GM12878 (cell line): ENCODE measurements at regions not wholly inside any gene's neighbourhood (a gene's known extent, or its start where the extent isn't known, plus 50 kb on each side); places are given as distances from the start of the nearest gene placed in this dataset.
A peak's percentile ranks its signal among the peaks of the same experiment; 100 is the strongest.

Experiments used
- ATAC-seq: fragments of 200-7000 bp; cut with Tn5 transposase; 3 replicates; pipeline ENCODE4 v1.9.1; 2020; ENCODE audit warnings: mild to moderate bottlenecking, moderate library complexity
- BruUV-seq: library from RNA; stranded (reverse); fragments of 400-500 nt; replicated peaks from 2 replicates; lab custom pipeline; 2021; lab: Mats Ljungman, UMichigan
- CTCF ChIA-PET: fragments of 300-600 bp; sonication (Branson Sonifier 250); formaldehyde crosslinking; extraction: SDS; loops from one replicate; lab custom pipeline; 2021; ENCODE audit warnings: inconsistent platforms; lab: Yijun Ruan, JAX
- POLR2A ChIA-PET: fragments of 350-600 bp; formaldehyde crosslinking; extraction: SDS; loops from one replicate; lab custom pipeline; 2021; ENCODE audit warnings: inconsistent platforms; lab: Charles Lee
- RAD21 ChIA-PET: fragments of 300-600 bp; sonication (Branson Sonifier 250); formaldehyde crosslinking; loops from one replicate; lab custom pipeline; 2023; ENCODE audit warnings: antibody characterized with exemption; ENCODE audit not compliant: unreplicated experiment; lab: Charles Lee
- SMC1A ChIA-PET: fragments of 300-600 bp; sonication (Branson Sonifier 250); formaldehyde crosslinking; loops from one replicate; lab custom pipeline; 2023; ENCODE audit not compliant: unreplicated experiment, uncharacterized antibody; lab: Charles Lee
- DNase-seq: peaks from one replicate; pipeline ENCODE4 v3.0.0-alpha.2; 2011; ENCODE audit warnings: low read depth, low spot score
- FAIRE-seq: peaks from 3 replicates; lab custom pipeline; 2011; peaks lifted over from hg19 to GRCh38; lab: Jason Lieb, UNC
- H2AFZ ChIP-seq: 2 replicates; pipeline ENCODE4 v1.6.0; 2011; ENCODE audit warnings: low read depth, low read length, control low read depth; ENCODE audit not compliant: control insufficient read depth
- H3K27ac ChIP-seq: 2 replicates; pipeline ENCODE4 v1.5.1; 2011; ENCODE audit warnings: control low read depth; ENCODE audit not compliant: control insufficient read depth, insufficient read depth
- H3K27me3 ChIP-seq, 2 experiments: replicated peaks in 1 of 2; 2 replicates each; pipeline versions ENCODE4 v1.6.0 to v1.6.1; 2011; ENCODE audit warnings: low read length in 1 of 2; ENCODE audit not compliant: control insufficient read depth in 2 of 2, insufficient read depth in 2 of 2
- H3K36me3 ChIP-seq, 2 experiments: 2 replicates each; pipeline ENCODE4 v1.5.1; 2011; ENCODE audit warnings: low read length in 1 of 2; ENCODE audit not compliant: control insufficient read depth in 2 of 2, insufficient read depth in 2 of 2
- H3K4me1 ChIP-seq: 2 replicates; pipeline ENCODE4 v1.6.1; 2011; ENCODE audit warnings: mild to moderate bottlenecking, low read length, moderate library complexity, mixed read lengths; ENCODE audit not compliant: control insufficient read depth, insufficient read depth
- H3K4me2 ChIP-seq: 2 replicates; pipeline ENCODE4 v1.6.0; 2011; ENCODE audit warnings: control low read depth; ENCODE audit not compliant: control insufficient read depth, insufficient read depth
- H3K4me3 ChIP-seq: fragments of 200-600 bp; sonication (generic); 2 replicates; pipeline ENCODE4 v1.5.1; 2016
- H3K79me2 ChIP-seq: 2 replicates; pipeline ENCODE4 v1.6.0; 2011; ENCODE audit warnings: low read length; ENCODE audit not compliant: control insufficient read depth, insufficient read depth
- H3K9ac ChIP-seq: 2 replicates; pipeline ENCODE4 v1.8.0; 2011; ENCODE audit warnings: low read length, control low read depth, mixed read lengths; ENCODE audit not compliant: control insufficient read depth, insufficient read depth
- H3K9me3 ChIP-seq: replicated peaks from 3 replicates; pipeline ENCODE4 v1.5.1; 2011; ENCODE audit warnings: mild to moderate bottlenecking, low read length; ENCODE audit not compliant: control insufficient read depth, insufficient read depth
- H4K20me1 ChIP-seq: 2 replicates; pipeline ENCODE4 v1.6.0; 2011; ENCODE audit not compliant: control insufficient read depth, insufficient read depth
- CBX5 ChIP-seq: sonication (generic); IDR thresholded peaks from 2 replicates; pipeline ENCODE4 v1.6.1; 2016; ENCODE audit warnings: low read depth, moderate library complexity, mild to moderate bottlenecking, inconsistent platforms
- CREM ChIP-seq: IDR thresholded peaks from 2 replicates; pipeline ENCODE4 v1.6.1; 2014; ENCODE audit warnings: antibody characterized with exemption, low read depth
- HDGF ChIP-seq: fragments of 450-650 bp; IDR thresholded peaks from 2 replicates; pipeline ENCODE4 v1.6.1; 2016; ENCODE audit warnings: antibody characterized with exemption
- IKZF1 ChIP-seq: fragments of 450-650 bp; conservative IDR thresholded peaks from 2 replicates; pipeline ENCODE4 v1.6.1; 2017; ENCODE audit warnings: antibody characterized with exemption, mild to moderate bottlenecking
- SMAD5 ChIP-seq: IDR thresholded peaks from 2 replicates; pipeline ENCODE4 v1.6.1; 2016; ENCODE audit warnings: antibody characterized with exemption, low read depth
- SMC3 ChIP-seq: IDR thresholded peaks from 2 replicates; pipeline ENCODE4 v1.6.1; 2011; ENCODE audit warnings: low read length, improper control_type of control experiment, borderline replicate concordance
- SREBF2 ChIP-seq: IDR thresholded peaks from 2 replicates; pipeline ENCODE4 v1.6.1; 2012; ENCODE audit warnings: mild to moderate bottlenecking, low read length
- WGBS: methylation state at CpG from one replicate; pipeline ENCODE4 v1.1.6; 2016; ENCODE audit warnings: low lambda C conversion rate; ENCODE audit not compliant: insufficient replicate concordance, insufficient coverage; ENCODE audit errors: missing lambda C conversion rate; 5-methylcytosine and 5-hydroxymethylcytosine counted together
- in situ Hi-C: fragments of 300-500 bp; cut with MboI; formaldehyde crosslinking; loops from 9 replicates; pipeline ENCODE4 v1.14.3; 2018; ENCODE audit warnings: mixed read lengths
- intact Hi-C: fragments of 100-400 bp; cut with micrococcal nuclease; formaldehyde crosslinking; loops from one replicate; pipeline ENCODE4 v1.14.2; 2022; ENCODE audit not compliant: unreplicated experiment
- TF ChIP-seq, protein P1 (sequence below): fragments of 450-650 bp; IDR thresholded peaks from 2 replicates; pipeline ENCODE4 v1.6.1; 2017; ENCODE audit warnings: mild to moderate bottlenecking, moderate library complexity
- TF ChIP-seq, protein P2 (sequence below): IDR thresholded peaks from 2 replicates; pipeline ENCODE4 v1.6.1; 2012; ENCODE audit warnings: low read length, inconsistent platforms
- TF ChIP-seq, protein P3 (sequence below), 3 experiments: IDR thresholded peaks in 2 of 3; conservative IDR thresholded peaks in 1 of 3; 2 replicates each; pipeline ENCODE4 v1.5.1; 2011; ENCODE audit warnings: low read depth in 3 of 3, low read length in 3 of 3, mild to moderate bottlenecking in 3 of 3, control low read depth in 2 of 3, moderate library complexity in 2 of 3, inconsistent platforms in 1 of 3, mixed read lengths in 1 of 3; ENCODE audit not compliant: control insufficient read depth in 2 of 3, insufficient read depth in 1 of 3; ENCODE audit errors: extremely low read depth in 1 of 3
- TF ChIP-seq, protein P4 (sequence below): fragments of 450-650 bp; formaldehyde crosslinking; IDR thresholded peaks from 2 replicates; pipeline ENCODE4 v1.4.0; 2020; ENCODE audit warnings: mild to moderate bottlenecking, moderate library complexity

DNA sequence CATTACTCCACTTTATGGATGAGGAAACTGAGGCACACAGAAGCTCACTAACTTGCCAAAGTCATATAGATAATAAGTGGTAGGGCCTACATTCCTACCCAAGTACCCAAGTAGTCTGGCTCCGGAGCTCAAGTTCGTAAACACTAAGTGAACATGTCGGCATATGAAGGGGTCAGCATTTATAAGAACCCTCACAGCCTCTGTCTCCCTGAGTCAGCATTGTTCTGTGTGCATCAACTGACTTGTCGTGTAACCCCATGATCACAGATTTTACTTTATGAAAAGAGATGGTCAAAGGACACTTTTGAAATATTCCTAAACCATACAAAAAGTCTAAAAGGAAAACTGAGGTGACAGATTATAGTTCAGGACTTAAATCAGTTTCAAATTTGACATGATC lies 260.1 kb upstream of the CCDC54 start (continued):
- TF ChIP-seq SMAD5 (no peak), CBX5 (no peak), HDGF (no peak), IKZF1 (no peak)

DNA sequence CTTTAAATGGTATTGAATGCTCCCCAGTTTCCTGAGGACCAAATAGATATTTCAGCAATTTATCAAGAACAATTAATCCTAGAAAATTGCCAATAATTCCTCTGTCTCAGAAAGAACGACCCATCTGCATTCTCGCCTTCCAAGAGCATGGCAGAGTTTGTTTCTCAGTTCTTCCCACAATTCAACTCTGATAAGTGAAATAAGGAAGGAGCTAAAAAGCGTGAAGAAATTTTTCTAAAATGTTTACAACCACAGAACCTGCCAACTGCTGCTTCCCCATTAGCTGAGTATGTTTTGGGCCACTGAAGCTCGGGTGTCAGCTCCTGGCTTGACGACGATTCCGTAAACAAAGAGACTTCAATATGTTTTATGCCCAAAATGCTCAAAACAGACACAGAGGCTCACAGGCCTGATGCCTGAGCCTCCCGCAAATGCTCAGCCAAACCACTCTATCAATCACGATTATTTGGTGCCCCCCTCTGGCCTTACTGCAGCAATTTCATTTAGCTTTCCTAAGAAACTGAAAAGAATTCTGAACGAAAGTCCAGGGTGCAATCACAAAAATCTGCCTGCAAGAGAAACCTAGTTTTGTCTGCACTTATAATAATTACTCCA lies 259.2 kb upstream of the CCDC54 start:
- 2% methylated on average over 10 of the region's 10 CpGs for WGBS
- in situ Hi-C loops = no loop called here
- POLR2A ChIA-PET = no interaction called here
- Histone ChIP-seq H3K9me3 (no peaks in the 10 kb centered on the region), H3K27ac (no peak overlapping the region), H2AFZ (peak overlapping the region; percentile 80), H3K4me1 (no peaks in the 10 kb centered on the region), H3K36me3 (no peaks in the 10 kb centered on the region), H3K79me2 (no peaks in the 10 kb centered on the region), H3K4me3 (no peak overlapping the region), H3K9ac (no peak overlapping the region), H3K4me2 (no peak overlapping the region), H4K20me1 (no peaks in the 10 kb centered on the region), H3K27me3 (no peaks in the 10 kb centered on the region)
- ATAC-seq (peak; percentile 51; the same call in 2 of the 3 replicates), FAIRE-seq (no peak), DNase-seq (no peak)
- intact Hi-C loops = no loop called here
- SMC1A ChIA-PET = interaction anchor here (0.9 kb wide), 1 partner anchor 10 kb away, joined by 3 read pairs; no protein-coding TSS in a partner anchor
- CTCF ChIA-PET = interaction anchor here (0.8 to 1.6 kb wide), 3 partner anchors 9 to 67 kb away, joined by 3 to 4 read pairs (median 3); no protein-coding TSS in a partner anchor
- no TSS peak for BruUV-seq
- RAD21 ChIA-PET = no interaction called here
- TF ChIP-seq, protein P1, sequence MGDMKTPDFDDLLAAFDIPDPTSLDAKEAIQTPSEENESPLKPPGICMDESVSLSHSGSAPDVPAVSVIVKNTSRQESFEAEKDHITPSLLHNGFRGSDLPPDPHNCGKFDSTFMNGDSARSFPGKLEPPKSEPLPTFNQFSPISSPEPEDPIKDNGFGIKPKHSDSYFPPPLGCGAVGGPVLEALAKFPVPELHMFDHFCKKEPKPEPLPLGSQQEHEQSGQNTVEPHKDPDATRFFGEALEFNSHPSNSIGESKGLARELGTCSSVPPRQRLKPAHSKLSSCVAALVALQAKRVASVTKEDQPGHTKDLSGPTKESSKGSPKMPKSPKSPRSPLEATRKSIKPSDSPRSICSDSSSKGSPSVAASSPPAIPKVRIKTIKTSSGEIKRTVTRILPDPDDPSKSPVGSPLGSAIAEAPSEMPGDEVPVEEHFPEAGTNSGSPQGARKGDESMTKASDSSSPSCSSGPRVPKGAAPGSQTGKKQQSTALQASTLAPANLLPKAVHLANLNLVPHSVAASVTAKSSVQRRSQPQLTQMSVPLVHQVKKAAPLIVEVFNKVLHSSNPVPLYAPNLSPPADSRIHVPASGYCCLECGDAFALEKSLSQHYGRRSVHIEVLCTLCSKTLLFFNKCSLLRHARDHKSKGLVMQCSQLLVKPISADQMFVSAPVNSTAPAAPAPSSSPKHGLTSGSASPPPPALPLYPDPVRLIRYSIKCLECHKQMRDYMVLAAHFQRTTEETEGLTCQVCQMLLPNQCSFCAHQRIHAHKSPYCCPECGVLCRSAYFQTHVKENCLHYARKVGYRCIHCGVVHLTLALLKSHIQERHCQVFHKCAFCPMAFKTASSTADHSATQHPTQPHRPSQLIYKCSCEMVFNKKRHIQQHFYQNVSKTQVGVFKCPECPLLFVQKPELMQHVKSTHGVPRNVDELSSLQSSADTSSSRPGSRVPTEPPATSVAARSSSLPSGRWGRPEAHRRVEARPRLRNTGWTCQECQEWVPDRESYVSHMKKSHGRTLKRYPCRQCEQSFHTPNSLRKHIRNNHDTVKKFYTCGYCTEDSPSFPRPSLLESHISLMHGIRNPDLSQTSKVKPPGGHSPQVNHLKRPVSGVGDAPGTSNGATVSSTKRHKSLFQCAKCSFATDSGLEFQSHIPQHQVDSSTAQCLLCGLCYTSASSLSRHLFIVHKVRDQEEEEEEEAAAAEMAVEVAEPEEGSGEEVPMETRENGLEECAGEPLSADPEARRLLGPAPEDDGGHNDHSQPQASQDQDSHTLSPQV = no peak
- TF ChIP-seq, protein P2, sequence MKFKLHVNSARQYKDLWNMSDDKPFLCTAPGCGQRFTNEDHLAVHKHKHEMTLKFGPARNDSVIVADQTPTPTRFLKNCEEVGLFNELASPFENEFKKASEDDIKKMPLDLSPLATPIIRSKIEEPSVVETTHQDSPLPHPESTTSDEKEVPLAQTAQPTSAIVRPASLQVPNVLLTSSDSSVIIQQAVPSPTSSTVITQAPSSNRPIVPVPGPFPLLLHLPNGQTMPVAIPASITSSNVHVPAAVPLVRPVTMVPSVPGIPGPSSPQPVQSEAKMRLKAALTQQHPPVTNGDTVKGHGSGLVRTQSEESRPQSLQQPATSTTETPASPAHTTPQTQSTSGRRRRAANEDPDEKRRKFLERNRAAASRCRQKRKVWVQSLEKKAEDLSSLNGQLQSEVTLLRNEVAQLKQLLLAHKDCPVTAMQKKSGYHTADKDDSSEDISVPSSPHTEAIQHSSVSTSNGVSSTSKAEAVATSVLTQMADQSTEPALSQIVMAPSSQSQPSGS = no peak
- TF ChIP-seq SMC3 (peak; percentile 20; the same call in 1 of the 2 replicates), CREM (no peak), SREBF2 (no peak)
- TF ChIP-seq, protein P3, sequence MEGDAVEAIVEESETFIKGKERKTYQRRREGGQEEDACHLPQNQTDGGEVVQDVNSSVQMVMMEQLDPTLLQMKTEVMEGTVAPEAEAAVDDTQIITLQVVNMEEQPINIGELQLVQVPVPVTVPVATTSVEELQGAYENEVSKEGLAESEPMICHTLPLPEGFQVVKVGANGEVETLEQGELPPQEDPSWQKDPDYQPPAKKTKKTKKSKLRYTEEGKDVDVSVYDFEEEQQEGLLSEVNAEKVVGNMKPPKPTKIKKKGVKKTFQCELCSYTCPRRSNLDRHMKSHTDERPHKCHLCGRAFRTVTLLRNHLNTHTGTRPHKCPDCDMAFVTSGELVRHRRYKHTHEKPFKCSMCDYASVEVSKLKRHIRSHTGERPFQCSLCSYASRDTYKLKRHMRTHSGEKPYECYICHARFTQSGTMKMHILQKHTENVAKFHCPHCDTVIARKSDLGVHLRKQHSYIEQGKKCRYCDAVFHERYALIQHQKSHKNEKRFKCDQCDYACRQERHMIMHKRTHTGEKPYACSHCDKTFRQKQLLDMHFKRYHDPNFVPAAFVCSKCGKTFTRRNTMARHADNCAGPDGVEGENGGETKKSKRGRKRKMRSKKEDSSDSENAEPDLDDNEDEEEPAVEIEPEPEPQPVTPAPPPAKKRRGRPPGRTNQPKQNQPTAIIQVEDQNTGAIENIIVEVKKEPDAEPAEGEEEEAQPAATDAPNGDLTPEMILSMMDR (IDR thresholded peaks at IDR 0.05 in 2 of 3, conservative IDR thresholded peaks at IDR 0.05 in 1 of 3; ENCODE audit: control insufficient read depth in 2 of 3, extremely low read depth in 1 of 3, insufficient read depth in 1 of 3, low read depth in 3 of 3, low read length in 3 of 3) = peak; percentile 36 to 46 (median 43); a peak in 5 of 6 replicates
- TF ChIP-seq, protein P4, sequence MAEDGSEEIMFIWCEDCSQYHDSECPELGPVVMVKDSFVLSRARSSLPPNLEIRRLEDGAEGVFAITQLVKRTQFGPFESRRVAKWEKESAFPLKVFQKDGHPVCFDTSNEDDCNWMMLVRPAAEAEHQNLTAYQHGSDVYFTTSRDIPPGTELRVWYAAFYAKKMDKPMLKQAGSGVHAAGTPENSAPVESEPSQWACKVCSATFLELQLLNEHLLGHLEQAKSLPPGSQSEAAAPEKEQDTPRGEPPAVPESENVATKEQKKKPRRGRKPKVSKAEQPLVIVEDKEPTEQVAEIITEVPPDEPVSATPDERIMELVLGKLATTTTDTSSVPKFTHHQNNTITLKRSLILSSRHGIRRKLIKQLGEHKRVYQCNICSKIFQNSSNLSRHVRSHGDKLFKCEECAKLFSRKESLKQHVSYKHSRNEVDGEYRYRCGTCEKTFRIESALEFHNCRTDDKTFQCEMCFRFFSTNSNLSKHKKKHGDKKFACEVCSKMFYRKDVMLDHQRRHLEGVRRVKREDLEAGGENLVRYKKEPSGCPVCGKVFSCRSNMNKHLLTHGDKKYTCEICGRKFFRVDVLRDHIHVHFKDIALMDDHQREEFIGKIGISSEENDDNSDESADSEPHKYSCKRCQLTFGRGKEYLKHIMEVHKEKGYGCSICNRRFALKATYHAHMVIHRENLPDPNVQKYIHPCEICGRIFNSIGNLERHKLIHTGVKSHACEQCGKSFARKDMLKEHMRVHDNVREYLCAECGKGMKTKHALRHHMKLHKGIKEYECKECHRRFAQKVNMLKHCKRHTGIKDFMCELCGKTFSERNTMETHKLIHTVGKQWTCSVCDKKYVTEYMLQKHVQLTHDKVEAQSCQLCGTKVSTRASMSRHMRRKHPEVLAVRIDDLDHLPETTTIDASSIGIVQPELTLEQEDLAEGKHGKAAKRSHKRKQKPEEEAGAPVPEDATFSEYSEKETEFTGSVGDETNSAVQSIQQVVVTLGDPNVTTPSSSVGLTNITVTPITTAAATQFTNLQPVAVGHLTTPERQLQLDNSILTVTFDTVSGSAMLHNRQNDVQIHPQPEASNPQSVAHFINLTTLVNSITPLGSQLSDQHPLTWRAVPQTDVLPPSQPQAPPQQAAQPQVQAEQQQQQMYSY (CRISPR knock-in tag) = no peak
